ENCODE measurements at regions not wholly inside any gene's neighbourhood (a gene's known extent, or its start where the extent isn't known, plus 50 kb on each side); places are given as distances from the start of the nearest gene placed in this dataset.
"Not testable (repeated sequence)": the region's sequence is repeated elsewhere in the genome, so short reads cannot be mapped to it uniquely, and the experiment has no call there.

DNA sequence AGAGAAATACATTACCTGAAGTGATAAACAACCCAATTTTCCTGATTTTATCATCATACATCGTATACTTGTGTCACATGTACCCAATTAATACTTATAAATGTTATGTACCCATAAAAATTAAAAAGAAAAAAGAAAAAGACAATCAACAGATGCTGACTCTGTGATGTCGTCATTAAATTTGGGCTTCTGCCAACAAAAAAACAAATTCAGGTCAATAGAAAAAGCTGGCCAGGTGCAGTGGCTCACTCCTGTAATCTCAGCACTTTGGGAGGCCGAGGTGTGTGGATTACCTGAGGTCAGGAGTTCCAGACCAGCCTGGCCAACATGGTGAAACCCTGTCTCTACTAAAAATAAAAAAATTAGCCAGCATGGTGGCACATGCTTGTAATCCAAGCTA, 174.4 kb downstream of the ZIC4 start:
- not testable (repeated sequence) for DNase-seq

DNA sequence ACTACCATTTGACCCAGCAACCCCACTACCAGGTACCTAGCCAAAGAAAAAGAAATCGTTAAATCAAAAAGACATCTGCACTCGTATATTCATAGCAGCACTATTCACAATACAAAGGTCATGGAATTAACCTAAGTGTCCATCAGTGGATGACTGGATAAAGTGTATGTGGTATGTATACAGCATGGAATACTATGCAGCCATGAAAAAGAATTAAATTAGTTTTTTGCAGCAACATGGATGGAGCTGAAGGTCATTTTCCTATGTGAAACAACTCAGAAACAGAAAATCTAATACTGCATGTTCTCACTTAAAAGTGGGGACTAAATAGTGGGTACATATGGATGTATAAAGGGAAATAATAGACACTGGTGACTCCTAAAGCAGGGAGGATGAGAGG, 175.2 kb downstream of the ZIC4 start:
- no peak for DNase-seq

DNA sequence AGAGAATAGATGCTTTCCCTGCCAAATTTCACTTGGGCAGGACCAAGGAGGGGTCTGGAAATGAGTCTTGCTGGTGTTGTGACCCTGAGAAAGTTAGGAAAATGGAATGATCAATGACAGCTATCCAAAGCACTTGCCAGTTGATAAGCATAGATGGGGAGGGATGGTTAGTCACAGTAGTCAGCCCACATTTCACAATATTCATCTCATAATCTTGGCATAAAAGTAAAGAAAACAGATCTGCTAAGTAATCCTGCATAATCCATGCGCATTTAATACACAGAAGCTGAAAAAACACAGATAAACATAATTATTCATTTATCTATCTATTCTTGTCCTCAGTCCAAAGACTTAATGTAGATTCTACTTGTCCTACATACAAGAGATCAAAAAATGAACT, 184.1 kb downstream of the ZIC4 start:
- DNase-seq: no peak

DNA sequence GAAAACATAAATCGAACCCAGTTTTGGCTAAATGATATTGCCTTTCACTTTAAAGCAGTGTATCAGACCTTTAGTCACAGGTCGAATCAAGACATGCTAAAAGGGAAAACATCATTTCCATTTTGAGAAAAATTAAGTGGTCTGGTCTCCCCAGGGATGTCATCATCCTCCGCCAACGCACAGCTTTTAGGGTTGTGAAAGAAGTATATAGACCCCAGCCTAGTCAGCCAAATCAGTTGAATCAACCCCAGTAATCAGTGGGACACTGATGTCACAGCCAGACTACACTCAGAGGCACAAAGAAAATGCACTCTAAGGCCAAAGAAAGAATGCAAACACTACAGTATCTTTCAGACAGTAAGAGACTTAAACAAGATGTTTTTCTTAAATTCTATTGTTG, 187.4 kb downstream of the ZIC4 start:
- DNase-seq: no peak

DNA sequence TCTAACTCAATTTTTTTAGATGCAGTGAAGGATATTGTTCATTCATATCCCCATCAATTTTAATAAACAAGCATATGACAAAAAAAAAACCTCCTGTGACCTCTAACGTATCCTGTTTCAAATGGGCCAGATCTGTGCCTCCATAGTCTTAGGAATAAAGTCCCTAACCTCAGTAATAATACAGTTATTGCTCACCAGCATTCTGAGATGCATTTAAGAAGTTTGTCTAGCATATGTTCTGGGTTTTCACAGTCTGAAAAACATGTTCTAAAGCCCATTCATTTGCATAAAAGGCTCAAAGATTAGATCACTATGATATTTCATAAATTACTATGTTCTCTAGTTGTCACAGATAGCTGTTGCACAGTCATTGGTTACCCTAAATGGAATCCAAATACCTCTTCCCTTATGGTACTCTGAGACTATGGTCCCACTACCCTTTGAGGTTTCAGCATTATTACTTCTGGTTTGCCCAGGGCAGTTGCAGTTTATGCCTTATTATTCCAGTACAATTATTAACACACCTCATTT, 190.1 kb downstream of the ZIC4 start:
- no peak for DNase-seq

DNA sequence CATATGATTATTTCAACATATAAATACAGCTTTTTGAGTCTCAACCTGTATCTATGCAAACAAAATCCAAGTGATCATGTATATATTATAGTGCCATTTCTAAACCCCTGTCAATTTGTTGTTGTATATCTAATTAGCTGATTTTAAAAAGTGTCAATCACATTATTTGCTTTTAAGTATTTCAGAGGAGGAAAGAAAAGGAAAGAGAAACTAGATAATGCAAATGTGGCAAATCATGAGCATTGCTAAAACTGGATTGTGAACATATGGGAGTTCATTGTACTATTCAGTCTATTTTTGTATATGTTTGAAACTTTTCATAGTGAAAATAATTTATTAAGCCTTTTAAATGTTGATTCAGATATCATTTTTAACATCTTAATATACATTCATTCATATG, 190.7 kb downstream of the ZIC4 start:
- DNase-seq: no peak

DNA sequence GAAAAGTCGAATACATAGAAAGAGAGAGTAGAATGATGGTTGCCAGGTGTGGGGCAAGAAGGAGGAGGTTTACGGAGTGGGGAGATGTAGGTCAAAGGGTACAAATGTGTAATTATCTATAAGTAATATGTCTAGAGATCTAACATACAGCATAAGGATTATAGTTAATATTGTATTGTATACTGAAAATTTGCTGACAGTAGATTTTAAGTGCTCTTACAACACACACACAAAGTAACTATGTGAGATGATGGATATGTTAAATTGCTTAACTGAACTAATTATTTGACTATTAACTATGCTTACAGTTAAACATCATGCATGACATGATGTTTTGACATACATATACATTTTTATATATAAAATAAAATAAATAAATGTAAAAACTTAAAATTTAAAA, 192.7 kb downstream of the ZIC4 start:
- DNase-seq: no peak

DNA sequence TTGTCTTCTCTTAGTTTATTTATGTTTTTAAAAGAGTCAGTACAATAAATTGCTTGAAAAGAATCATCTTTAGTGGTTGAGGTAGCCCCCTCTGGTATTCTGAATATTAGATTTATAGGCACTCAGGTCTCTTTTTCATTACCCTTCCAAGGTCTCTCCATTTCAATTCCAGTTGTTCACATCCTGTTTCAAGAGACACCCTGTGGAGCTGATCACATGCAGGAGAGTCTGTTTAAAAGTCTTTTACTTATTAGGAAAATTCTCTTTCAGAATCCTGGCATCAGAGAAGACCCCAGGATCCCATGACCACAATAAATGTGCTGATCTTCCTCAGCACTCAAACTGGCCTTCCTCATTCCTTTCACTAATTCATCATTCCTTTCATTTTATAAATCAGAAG, 195.7 kb downstream of the ZIC4 start:
- no peak for DNase-seq

DNA sequence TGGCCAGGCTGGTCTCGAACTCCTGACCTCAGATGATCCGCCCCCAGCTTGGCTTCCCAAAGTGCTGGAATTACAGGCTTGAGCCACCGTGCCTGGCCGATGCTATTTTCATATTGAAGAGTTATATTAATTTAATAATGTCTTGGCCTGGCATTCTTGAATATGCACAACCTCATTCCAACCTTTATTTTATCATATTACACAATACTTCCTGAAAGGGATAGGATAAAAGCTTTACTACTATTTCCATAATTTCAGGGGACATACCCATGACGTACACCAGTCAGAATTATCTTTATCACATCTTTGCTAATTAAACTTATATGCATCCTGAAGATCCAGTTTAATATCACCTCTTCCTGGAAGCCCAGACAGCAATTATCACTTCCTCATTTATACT, 205.3 kb downstream of the ZIC4 start:
- DNase-seq: no peak

DNA sequence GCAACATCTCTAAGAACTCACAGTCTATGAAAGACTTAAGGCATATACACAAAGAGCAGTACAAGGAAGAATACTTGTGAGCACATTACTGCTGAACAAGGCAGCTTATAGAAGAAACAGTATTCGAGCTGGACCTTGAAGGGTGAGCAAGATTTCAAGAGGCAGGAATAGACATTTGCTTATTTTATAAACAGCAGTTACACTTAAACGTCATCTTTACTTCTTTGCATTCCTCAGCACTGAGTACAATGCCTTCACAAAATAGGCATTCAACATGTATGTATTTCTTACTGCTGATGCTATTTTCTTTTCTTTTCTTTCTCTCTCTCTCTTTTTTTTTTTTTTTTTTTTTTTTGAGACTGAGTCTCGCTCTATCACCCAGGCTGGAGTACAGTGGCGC, 205.8 kb downstream of the ZIC4 start:
- DNase-seq: no peak

DNA sequence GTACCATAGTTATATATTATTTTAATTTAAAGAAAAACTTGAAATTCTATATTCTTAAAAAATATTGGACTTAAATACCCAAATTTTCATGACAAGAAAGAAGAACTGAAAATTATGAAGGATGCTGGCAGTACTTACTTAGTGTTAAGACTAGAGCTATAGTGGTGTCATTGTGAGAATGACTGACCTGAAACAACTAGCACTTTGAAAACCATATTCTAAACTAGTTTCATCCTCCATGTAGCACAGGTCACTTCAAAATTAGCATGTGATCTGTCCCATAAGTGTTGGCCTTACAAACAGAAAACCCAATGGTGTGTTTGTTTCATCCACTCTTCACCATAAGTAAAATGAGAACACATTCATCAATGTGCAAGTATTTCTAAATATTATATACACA, 208.6 kb downstream of the ZIC4 start:
- DNase-seq: no peak

DNA sequence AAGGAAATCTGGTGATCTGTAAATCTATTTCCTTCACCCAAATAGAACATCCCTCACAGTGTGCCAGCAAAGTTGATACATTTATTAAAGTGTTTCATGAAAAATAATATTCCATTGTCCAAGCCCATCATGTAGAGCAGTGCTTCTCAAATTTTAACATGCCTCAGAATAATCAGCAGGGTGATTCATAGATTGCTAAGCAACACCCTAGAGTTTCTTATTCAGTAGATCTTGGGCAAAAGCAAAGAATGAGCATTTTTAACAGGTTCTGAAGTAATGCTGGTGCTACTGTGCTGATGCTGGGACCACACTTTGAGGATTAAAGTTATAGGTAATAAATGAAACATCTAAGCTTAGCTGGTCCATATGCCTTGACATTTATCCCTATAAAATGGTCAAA, 210.5 kb downstream of the ZIC4 start:
- DNase-seq: no peak

DNA sequence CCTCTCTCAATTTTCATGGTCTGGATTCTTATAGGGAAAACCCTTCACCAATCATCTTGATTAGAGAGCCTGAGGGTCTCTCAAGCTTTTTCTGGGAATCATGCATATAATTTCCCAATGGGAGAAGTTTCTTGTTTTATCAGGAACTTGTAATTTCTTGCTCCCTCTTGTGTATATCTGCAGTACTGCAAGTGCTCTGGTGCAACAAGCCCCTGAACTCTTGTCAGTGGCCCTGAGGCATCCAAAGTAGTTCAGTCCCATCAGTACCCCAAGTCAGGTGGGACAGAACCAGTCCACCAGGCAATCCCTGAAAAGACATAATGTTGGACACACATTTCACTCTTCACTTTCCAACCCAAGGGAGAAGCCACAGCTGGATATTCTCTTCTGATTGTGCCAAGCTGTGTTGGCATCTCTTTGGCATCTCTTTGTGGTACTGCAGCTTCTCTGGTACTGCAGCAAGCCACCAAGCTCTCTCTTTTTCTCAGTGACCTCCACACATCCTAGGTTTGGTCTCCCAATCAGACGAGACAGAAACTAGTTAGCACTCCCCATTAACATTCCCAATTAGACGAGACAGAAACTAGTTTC, 214.5 kb downstream of the ZIC4 start:
- DNase-seq: peak; percentile 2

DNA sequence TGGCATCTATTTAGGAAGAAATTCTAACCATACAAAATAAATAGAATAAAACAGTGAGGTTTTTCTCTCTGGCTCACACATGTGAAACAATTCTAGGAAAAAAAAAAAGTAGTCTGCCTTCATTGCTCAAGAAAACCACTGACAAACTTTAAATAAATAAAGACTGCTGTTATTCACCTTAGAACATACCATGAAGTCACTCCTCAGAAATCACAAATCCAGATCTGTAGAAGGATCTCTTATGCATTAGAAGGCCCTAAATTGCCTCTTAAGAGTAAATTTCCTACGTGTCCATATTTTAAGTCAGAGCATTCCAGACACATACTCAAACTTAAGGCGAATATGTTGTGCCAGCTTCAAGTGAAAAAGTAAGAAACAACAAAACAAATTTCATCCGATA, 217.3 kb downstream of the ZIC4 start:
- no peak for DNase-seq

DNA sequence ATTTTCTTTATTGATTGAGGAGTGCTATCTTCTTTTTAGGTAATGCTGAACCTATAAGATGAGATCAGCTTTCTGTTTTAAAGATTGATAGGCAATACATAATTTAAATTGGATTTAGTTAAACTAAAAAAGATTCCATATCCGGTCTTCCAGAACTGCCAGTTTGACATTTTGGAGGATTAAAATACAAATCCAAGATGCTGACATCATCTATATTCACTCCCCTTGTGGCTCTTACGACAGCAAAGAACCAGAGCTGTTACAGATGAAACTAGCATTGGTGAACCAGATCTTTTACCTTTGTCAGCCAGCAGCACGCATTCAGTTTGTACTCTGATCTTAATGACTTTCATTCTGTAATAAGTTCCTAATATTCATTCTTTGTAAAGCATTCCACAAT, 218.7 kb downstream of the ZIC4 start:
- DNase-seq: no peak

DNA sequence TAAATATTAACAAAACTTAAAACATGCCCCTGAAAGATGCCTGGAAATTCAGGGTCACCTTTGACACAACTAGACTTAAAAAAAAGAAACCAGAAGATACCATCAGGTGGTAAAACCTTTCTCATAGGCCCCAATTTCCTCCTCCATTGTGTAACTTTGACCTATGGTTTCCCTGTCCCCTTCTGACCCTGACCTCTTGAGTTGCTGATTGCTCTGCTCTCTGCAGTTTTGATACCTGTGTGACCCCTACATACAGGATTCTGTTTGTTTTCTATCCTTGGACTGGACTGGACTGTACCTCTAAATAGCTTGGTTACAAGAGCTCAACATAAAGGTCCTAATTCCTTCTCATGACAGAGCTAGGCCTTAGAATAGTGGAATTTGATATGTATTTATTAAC, 220.6 kb downstream of the ZIC4 start:
- DNase-seq: no peak

DNA sequence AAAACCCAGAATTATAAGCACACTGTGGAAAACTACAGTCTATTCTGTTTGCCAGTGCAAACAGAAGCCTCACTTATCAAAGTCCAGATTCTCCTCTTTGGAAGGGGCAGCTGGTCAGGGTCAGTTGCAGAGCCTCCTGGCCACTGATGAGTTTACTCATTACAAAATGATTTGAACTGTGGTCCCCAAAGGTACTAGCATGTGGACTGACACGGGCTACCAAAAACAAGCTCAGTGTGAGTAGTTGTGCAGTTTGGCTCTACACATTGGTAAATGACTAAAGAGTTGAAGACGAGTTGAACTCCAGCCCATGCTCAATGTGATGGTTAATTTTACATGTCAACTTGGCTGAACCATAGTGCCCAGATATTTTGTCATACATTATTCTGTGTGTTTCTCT, 221.5 kb downstream of the ZIC4 start:
- no peak for DNase-seq

DNA sequence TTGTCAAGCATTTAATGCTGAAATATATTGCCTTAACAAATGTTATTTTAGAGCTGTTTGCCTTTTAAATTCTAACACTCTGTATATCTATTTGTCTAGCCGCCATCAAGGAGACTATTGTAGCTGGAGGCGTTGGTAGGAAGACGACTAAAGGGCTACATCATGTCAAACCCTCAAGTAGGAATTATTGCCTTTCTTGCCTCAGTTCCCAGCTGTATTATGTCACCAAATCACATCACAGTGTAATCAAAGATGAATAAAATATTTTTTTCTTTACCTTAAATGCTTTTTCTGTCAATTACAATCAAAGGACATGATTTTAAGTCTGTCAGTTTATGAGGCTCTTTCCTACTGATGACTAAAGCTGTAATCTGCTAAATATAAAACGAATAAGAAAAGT, 233.1 kb downstream of the ZIC4 start:
- no peak for DNase-seq

DNA sequence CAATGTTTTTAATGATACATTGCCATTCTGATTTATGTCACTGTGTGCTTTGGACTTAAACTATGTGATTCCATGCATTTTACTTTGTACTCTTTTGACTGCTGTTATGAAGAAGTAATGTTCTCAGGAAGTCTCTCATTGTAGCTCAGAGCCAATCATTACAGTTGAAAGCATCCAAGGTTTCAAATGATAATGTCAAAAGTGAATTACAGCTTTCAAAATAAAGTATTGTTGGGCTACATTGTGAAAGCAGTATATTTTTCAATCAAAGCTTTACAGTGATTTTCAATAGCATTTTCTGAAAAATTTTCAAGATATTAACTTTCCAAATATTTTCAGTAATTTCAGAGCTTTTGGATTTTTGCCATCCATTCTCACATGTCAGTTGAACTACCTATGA, 243.6 kb downstream of the ZIC4 start:
- no peak for DNase-seq

DNA sequence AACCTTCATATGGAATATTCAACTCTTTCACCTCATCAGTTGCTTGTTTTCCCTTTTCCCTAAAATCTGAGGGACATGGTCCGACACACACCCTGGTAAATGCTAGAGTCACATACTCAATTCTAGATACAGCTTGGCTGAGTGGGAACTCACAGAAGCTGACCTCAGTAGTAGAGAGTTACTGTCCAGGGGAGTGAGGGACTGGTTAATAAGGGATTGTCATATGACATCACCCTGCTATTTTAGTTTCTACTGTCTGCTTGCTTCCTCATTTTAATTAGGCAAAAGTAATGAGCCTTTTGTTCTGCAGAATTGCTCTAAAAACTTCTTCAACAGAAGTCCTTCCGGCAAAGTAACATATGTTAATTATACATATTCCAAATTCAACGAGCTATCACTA, 244.5 kb downstream of the ZIC4 start:
- no peak for DNase-seq

DNA sequence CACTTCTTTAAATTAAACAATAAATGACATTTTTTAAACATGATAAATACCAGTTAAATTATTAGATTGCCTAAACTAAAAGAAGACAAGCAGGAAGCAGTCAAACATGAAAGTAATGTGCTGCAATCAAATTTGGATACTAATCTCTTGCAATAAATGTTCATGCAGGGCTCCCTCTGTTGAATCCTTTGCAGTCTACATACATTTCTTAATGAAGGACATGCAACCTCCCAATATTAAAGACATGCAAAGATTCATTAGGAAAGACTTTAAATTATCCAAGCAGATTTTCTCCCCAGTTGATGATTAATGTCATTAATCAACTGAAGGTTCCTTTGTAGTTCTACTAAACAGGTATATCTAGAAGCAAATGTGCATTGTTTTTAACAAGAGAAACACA, 245.4 kb downstream of the ZIC4 start:
- DNase-seq: no peak

DNA sequence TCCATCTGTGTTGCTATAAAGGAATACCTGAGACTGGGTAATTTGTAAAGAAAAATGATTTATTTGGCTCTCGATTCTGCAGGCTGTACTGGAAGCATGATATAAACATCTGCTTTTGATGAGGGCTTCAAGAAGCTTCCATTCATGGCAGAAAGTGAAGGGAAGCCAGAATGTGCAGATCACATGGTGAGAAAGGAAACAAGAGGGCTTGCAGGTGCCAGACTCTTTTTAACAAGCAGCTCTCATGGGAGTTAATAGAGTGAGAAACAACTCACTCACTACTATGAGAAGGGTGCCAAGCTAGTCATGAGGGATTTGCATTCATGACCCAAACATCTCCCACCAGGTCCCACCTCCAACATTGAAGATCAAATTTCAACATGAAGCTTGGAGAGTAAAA, 247.2 kb downstream of the ZIC4 start:
- no peak for DNase-seq

DNA sequence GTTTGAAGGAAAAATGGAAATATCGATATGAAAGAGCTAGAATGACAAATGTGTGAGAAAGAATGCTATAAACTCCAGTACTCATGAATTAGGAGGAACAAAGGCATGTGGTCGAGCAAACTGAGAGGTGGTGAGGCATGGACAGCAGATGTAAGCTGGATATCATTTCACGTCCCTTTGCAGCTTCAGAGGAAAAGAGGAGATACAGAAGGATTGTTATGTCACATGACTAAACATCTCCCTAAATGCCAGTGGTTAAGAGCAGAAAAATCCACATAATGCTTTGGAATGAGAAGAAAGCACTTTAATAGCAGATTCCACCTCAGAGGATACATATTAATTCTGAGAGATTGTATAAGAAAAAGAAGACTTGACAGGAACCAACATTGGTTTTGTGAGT, 248.7 kb downstream of the ZIC4 start:
- no peak for DNase-seq

DNA sequence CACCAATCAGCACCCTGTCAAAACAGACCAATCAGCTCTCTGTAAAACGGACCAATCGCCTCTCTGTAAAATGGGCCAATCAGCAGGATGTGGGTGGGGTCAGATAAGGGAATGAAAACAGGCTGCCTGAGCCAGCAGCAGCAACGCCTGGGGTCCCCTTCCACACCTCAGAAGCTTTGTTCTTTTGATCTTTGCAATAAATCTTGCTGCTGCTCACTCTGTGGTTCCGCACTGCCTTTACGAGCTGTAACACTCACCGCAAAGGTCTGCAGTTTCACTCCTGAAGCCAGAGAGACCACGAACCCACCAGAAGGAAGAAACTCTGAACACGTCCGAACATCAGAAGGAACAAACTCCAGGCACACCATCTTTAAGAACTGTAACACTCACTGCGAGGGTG, 251.4 kb downstream of the ZIC4 start:
- not testable (repeated sequence) for DNase-seq

DNA sequence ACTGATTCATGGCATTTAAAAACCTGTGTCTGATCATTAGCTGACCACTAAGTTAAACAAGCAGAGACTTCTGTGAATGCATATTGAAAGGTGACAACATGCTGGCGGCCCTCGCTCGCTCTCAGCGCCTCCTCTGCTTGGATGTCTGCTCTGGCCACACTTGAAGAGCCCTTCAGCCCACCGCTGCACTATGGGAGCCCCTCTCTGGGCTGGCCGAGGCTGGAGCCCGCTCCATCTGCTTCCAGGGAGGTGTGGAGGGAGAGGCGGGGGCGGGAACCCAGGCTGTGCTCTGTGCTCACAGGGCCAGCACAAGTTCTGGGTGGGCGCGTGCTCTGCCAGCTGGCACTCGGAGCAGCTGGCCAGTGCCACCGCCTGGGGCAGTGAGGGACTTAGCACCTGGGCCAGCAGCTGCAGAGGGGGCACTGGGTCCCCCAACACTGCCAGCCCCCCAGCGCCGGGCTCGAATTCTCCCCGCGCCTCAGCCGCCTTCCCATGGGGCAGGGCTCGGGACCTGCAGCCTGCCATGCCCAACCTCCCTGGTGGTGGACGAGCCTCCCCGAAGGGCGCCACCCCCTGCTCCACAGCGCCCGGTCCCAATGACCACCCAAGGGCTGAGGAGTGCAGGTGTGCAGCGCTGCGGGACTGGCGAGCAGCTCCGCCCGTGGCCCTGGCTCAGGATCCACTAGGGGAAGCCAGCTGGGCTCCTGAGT, 252.4 kb downstream of the ZIC4 start:
- no peak for DNase-seq

Measured in NCI-H748 treated with DMSO at 0.1 percent for 48 hours (cell line).